ENCODE measurements at regions not wholly inside any gene's neighbourhood (a gene's known extent, or its start where the extent isn't known, plus 50 kb on each side); places are given as distances from the start of the nearest gene placed in this dataset.

DNA sequence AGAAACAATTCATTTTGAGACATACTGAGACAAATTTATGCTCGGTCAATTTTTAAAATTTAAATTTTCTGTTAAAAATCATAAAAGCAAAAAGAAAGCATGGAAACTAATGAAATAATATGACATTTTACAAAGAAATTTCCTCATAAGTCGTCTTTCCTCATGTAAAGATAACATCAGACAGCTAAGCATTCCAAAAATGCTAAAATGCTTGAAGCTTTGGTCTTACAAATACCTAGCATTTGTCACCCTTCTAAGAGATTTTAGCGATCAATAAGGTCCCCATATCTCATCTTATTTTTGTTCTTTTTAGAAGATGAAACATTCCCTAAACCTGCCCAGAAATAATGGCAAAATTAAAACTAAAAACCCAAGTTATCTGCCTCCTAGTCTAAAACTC, 68.5 kb upstream of the FREM2 start:
- TF ChIP-seq, protein P1, sequence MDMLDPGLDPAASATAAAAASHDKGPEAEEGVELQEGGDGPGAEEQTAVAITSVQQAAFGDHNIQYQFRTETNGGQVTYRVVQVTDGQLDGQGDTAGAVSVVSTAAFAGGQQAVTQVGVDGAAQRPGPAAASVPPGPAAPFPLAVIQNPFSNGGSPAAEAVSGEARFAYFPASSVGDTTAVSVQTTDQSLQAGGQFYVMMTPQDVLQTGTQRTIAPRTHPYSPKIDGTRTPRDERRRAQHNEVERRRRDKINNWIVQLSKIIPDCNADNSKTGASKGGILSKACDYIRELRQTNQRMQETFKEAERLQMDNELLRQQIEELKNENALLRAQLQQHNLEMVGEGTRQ (IDR thresholded peaks at IDR 0.05; ENCODE audit: borderline replicate concordance, low read depth, low read length): no peak
- TF ChIP-seq, protein P2, sequence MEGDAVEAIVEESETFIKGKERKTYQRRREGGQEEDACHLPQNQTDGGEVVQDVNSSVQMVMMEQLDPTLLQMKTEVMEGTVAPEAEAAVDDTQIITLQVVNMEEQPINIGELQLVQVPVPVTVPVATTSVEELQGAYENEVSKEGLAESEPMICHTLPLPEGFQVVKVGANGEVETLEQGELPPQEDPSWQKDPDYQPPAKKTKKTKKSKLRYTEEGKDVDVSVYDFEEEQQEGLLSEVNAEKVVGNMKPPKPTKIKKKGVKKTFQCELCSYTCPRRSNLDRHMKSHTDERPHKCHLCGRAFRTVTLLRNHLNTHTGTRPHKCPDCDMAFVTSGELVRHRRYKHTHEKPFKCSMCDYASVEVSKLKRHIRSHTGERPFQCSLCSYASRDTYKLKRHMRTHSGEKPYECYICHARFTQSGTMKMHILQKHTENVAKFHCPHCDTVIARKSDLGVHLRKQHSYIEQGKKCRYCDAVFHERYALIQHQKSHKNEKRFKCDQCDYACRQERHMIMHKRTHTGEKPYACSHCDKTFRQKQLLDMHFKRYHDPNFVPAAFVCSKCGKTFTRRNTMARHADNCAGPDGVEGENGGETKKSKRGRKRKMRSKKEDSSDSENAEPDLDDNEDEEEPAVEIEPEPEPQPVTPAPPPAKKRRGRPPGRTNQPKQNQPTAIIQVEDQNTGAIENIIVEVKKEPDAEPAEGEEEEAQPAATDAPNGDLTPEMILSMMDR (IDR thresholded peaks at IDR 0.05): no peak
- TF ChIP-seq MXI1 (IDR thresholded peaks at IDR 0.05; ENCODE audit: low read depth, low read length): no peak
- no peak for TF ChIP-seq TEAD4 (IDR thresholded peaks at IDR 0.05; ENCODE audit: borderline replicate concordance, insufficient read depth)
- TF ChIP-seq NFIC (IDR thresholded peaks at IDR 0.05; ENCODE audit: borderline replicate concordance): no peak
- TF ChIP-seq, protein P3, sequence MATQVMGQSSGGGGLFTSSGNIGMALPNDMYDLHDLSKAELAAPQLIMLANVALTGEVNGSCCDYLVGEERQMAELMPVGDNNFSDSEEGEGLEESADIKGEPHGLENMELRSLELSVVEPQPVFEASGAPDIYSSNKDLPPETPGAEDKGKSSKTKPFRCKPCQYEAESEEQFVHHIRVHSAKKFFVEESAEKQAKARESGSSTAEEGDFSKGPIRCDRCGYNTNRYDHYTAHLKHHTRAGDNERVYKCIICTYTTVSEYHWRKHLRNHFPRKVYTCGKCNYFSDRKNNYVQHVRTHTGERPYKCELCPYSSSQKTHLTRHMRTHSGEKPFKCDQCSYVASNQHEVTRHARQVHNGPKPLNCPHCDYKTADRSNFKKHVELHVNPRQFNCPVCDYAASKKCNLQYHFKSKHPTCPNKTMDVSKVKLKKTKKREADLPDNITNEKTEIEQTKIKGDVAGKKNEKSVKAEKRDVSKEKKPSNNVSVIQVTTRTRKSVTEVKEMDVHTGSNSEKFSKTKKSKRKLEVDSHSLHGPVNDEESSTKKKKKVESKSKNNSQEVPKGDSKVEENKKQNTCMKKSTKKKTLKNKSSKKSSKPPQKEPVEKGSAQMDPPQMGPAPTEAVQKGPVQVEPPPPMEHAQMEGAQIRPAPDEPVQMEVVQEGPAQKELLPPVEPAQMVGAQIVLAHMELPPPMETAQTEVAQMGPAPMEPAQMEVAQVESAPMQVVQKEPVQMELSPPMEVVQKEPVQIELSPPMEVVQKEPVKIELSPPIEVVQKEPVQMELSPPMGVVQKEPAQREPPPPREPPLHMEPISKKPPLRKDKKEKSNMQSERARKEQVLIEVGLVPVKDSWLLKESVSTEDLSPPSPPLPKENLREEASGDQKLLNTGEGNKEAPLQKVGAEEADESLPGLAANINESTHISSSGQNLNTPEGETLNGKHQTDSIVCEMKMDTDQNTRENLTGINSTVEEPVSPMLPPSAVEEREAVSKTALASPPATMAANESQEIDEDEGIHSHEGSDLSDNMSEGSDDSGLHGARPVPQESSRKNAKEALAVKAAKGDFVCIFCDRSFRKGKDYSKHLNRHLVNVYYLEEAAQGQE (IDR thresholded peaks at IDR 0.05; ENCODE audit: low read depth, low read length): no peak
- TF ChIP-seq, protein P4, sequence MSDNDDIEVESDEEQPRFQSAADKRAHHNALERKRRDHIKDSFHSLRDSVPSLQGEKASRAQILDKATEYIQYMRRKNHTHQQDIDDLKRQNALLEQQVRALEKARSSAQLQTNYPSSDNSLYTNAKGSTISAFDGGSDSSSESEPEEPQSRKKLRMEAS (IDR thresholded peaks at IDR 0.05; ENCODE audit: low read depth): no peak
- TF ChIP-seq POLR2AphosphoS5 (IDR thresholded peaks at IDR 0.05; ENCODE audit: low read depth, low read length): no peak

Data from SK-N-SH (cell line).